HG03439 (cell line): ENCODE measurements at regions not wholly inside any gene's neighbourhood (a gene's known extent, or its start where the extent isn't known, plus 50 kb on each side); places are given as distances from the start of the nearest gene placed in this dataset.

ENCODE experiments used
- ATAC-seq: cut with Tn5 transposase; IDR thresholded peaks from one replicate; pipeline ENCODE4 v1.9.1; 2021; ENCODE audit warnings: mild to moderate bottlenecking, moderate library complexity; ENCODE audit not compliant: unreplicated experiment

DNA sequence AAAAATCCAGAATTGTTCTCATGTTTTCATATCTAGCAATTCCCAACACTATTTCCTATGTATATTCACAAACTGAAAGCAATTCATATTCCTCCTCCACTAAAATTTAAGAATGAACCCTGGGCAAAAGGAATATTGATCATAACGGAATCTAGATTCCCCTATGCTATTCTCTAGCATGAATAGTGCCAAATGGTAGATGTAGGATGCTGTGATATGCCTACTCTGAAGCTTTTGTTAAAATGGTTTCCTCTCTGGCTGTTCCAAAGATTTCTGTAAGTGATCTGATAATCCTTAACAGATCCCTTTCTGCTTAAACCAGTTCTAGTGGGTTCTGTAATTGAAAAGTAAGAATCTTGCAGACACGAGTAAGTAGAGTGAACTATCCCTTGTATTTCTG is 298.0 kb upstream of the TANK start:
- ATAC-seq: no peak

- ATAC-seq: no peak
Measured at GRCh38 chr2:160868891-160869290, 291.3 kb upstream of the TANK start.

DNA sequence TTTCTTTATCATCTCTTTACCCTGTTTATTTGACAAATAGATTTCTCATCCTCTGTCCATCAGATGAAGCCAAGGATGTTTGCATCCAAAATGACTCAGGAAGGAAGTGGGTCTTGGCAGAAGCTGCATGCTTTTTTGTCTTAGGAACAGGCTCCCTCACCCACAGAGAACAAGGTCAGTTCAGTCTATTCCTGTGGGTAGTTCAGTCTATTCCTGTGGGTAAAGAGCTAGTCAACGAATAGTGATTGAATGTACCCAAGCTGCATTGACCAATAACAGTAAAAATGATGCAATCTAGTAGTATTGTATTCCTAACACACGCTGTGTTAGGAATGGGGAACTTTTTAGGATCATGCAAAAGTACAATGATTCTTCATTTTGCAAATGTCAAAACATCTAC is 290.8 kb upstream of the TANK start:
- no peak for ATAC-seq

- ATAC-seq: no peak
Measured at GRCh38 chr2:160870729-160871465, 289.3 kb upstream of the TANK start.

DNA sequence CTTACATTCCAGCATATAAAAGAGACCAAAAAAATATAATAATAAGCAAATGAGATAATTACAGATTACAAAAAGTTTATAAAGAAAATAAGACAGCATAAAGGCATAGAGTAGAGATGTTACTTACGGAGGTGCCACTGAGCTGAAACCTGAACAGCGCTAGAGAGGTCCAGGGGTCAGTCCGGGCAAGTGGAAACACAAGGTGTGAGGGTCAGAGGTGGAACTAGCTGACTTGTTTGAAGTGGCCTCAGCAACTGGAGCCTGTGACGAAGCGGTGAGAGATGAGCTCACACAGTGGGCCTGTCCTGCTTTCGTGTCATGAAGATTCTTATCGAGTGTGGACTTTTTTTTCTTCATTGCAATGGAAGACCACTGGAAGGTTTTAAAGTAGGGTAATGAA is 288.3 kb upstream of the TANK start:
- ATAC-seq: no peak

GRCh38 chr2:160876029-160876428 is 284.2 kb upstream of the TANK start:
- no peak for ATAC-seq

DNA sequence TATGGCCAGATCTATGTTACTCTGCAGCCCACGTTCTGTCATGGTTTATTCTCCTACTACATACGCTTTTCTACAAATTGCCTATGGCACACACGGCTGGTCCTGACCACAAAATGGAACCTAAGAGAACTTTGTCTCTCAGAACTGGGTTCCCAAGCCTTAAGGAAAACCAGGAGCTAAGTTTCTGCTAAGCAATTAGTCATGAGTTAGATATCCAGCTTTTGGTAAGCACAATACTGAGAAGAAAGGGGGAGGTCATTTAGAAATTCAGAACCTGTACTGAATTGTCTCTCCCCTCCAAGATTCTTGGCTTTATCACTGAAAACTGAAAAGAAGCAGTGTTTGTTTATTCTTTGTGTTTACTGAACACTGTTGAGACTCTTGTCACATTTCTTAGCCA is 283.5 kb upstream of the TANK start:
- no peak for ATAC-seq

DNA sequence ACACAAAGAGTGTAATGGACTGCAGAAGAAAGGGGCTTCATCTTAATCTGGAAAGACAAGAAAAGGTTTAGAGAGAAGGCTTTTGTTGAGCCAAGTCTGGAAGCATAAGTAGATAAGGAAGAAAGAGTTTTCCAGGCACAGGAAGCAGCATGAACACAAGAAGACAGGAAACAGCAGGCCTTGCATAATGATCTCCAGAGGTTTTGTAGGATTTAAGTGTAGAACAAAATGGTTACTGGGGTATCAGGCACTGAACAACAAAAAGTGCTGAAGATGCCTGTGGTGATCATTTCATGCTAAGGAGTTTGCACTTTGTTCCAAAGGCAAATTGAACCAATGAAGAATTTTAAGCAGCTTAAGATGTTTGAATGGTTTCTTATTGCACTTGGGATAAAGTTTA is 281.6 kb upstream of the TANK start:
- no peak for ATAC-seq

DNA sequence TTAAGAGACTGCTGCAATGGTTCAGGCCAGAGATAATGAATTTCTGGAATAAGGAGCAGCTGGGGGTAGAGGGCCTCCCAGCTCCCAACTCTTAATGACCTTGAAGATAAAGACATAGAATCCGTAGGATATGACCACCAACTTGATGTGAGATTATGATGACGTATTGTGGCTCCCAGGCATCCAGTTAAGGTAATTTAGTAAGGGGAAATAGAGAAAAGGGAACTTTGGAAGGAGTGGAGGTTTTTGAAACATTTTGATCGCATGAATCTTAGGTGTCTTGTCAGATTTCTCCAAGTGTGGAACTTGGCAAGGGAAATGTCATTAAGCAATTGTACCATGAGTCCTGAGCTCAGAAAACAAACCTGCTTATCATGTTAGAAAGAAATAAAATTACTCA is 277.3 kb upstream of the TANK start:
- ATAC-seq: no peak

DNA sequence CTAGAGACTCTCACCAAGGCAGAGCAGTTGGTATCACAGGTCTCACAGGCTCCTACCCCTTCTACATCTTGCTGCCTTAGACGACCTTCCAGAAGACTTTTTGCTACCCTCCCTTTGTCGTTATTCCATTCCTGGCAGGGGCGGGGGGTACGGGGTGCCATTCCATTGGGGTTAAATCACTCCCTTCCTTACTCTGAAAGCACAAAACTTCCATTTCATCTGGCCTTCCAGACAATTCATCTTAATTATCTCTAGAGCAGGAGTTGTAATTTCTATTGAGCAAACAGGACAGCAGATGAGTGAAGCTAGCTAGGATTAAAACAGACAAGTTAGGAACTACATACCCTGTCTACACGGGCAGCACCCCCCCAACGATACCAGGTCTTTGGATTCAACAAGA is 276.2 kb upstream of the TANK start:
- no peak for ATAC-seq

DNA sequence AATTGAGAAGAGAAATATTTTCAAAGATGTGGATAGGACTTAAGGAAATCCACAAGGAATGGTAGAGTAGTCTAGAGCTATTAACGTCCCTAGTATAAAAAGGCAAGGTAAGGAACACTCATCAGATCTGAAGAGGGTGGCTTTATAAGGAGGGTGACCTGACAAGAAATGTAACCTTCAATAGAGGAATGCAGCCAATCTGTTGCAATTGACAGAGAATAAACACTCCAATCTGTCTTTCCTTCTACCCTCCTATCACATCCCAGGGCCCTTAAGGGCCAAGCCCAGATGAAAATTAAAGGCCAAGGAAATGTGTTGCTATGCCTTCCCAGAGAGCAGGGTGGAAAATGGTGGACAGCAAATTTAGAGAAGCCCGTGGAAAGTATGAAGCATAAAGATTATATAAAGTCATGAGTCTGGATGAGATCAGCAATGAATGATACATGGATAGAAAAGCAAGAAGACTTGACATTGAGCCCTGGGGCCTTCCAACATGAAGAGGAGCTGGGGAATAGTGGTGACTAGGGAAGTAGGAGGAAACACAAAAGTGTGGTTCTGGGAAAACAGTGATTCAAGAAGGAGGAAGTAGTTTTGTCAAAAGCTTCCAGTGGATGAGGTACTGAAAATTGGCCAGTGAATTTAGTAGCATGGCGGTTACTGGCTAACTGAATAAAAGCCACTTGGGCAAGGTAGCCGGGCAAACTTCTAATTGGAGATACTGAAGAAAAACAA is 270.6 kb upstream of the TANK start:
- no peak for ATAC-seq

DNA sequence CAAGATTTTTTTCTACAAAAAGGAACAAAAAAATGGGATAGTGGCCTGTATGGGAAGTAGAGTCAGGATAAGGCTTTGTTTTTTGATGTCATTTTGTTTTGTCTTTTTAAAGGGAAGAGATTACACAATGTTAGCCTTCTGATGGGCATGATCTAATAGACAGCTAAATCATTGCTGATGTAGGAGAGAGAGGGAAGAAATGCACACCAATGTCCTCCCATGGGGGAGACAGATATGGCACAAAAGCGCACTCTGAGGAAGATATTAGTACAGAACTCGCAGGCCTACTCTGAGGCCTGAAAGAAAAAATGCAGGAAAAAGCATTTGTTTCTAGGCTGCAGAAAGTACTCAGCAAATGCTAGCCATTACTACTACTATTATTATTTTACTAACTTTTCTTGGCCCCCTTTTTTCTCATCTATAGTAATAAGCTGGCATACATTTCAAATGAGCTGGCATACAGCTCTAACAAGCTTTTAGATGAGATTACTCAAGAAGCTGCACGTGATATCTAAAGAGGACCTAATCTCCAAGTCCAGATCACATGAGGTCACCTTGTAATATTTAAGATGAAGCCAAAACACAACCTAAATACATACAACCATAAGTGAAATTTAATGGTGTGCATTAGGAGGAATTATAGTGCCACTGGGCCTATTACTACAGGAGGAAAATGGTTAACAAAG is 269.4 kb upstream of the TANK start:
- no peak for ATAC-seq

DNA sequence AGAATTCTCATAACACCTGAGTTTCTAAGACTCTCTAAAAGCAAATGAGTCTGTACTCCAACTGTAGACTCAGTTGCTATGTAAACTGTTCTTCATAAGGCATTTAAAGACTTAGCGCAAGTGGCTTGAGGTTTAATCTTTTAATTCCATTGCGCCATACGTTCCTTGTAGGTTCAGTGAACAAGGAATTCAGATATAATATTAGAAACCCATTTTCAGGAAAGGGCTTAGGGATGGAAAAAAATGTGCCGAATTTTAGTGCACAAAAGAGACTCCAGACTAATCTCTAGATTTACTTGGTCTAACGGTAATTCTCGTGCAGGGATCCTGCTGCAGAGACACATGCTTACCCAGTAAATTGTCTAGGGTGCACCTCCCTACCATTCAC is 268.9 kb upstream of the TANK start:
- no peak for ATAC-seq

- ATAC-seq: no peak
Measured at GRCh38 chr2:160892204-160892603, 268.0 kb upstream of the TANK start.

DNA sequence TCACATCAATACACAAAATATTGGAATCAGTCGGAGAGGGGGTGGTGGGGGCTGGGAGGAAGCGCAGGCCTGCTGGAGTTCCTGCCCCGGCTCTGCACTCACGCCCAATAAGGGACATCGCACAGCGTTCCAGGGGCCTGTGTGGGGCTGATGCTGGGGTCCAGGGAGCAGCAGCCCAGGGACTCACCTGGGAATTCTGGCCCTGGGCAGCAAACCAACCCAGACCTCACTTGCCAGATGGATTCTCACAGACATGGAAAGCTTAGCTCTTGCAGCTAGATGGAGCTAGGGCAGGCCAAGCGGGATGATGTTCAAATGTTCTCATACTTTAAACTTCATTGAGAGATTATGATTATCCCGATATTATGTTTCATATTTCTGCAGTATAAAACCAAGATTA is 266.6 kb upstream of the TANK start:
- no peak for ATAC-seq

DNA sequence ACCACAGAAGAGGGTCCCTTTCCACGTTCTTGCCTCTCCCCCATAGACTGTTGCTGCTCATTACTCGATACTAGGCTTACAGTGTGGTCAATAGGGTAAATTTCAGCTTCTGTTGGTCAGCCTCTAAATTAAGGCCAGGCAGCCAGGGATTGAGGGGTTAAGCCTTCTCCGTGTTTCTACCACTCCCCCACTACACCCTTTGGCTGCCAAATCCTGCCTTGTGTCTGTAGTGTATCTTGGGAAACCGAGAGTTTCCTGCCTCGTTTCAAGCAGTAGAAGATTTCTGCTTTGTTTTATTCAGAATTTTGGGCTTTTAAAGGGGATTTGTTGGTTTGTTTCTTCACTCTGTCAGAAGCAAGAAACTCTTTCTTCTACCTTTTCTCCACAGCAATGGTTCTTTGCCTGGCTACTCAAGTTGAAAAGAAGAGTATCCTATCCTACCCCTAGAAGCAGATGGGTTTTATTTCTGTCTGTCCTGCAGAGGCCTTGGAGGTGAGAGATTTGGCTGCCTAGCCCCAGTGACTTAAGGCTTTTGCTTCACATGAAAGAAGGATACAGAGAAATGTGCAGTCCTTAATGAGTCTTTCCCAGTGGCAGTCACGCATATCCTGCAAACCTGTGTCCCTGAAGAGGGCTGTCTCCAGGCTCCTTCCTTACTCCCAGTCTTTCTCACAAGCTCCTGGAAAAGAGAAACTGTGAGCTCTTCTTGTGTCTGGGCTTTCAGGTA is 261.5 kb upstream of the TANK start:
- ATAC-seq: no peak

- ATAC-seq: no peak
Measured at GRCh38 chr2:160901613-160902012, 258.6 kb upstream of the TANK start.

GRCh38 chr2:160905862-160906261 is 254.4 kb upstream of the TANK start:
- no peak for ATAC-seq

GRCh38 chr2:160906878-160907277 is 253.3 kb upstream of the TANK start:
- no peak for ATAC-seq

DNA sequence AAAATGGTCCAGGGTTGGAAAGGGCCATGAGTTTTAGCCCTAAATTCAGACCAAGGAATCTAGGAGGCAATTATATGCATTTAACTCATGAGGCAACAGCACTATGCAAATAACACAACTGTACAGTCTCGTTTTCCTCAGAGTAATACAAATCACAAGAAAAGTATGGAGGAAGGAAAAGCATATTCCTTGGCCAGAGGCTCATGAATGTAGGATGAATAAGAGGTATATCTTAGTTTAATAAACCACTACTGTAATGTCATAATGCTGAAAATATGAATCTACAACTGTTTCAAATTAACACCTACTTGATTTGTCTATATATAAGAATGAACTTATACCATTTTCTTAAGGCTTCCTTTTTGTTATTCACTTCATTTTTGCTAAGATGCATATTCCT is 252.5 kb upstream of the TANK start:
- ATAC-seq: no peak

DNA sequence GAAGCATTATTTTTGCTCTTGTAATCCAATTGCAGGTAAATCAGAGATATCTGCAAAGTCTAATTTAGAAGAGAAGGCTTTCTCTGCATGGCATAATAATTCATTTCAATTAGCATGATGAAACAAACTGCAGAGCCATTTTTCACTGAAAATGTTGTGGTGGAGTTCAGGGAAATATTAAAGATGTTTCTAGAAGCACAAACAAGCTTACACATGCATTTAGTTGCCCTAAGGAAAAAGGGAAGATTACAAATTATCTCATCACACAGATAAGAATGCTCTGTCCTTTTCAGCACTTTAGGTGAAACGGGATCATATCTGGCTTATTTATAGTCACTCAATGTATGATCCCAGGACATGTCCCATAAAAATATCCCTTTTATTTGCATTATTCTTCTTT is 252.1 kb upstream of the TANK start:
- ATAC-seq: no peak
